Left kidney (tissue), 1 donor: ENCODE measurements at regions not wholly inside any gene's neighbourhood (a gene's known extent, or its start where the extent isn't known, plus 50 kb on each side); places are given as distances from the start of the nearest gene placed in this dataset.
"Not testable (repeated sequence)": the region's sequence is repeated elsewhere in the genome, so short reads cannot be mapped to it uniquely, and the experiment has no call there.

Experiments
- DNase-seq: peaks from one replicate; pipeline ENCODE4 v3.0.0-alpha.2; 2013

DNA sequence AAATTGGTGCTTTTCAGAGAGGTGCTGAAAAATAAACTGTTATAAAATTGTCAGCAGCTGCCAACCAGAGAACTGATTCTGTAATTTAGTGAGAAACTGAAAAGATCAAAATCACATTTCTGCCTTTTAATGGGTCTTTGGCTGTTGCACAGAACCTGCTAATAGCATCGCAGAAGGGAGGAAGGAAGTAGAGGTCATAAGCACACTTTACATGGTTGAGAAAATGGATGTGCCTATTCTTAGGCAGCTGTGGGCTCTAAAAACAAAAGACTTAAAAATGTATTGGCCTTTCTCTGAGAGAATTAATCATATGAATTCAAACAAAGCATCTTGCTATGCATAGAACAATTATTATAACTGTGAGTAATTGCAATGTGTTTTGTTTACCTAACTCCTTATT is 1186.9 kb downstream of the DSC3 start:
- DNase-seq, result no peak

DNA sequence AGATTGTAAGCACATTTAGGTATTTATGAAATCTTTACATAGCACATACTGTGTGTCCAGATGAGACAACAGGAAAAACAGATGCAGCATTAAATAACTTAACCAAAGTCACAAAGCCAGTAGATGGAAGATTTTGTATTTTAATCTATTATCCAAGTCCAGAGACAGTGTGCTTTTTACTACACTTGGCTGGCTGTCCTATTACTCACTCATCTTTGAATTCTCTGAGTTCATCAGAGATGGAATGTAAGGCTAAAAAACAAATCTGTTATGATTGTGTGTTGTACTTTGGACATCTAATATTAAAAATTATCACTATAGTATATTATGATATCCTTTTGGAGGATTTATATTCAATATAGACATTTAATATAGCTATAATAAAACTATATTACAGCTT is 1189.4 kb downstream of the DSC3 start:
- DNase-seq, result no peak

DNA sequence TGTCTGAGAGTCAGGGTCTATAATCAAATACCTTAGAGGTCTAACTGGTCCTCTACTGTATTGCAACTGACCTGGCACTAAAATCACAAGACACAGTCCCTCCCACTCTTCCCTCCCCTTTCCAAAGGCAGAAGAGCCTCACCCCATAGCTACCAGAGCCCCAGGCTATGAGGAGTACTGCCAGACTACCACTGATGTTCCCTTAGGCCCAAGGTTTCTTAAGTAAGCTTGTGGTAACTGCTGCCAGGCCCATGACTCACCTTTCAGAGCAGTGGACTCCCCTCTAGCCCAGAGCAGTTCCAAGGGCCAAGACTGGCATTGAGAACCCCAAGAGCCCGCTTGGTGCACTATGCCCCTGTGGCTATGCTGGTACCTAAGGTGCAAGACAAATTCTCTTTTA is 1193.4 kb downstream of the DSC3 start:
- DNase-seq, result no peak

DNA sequence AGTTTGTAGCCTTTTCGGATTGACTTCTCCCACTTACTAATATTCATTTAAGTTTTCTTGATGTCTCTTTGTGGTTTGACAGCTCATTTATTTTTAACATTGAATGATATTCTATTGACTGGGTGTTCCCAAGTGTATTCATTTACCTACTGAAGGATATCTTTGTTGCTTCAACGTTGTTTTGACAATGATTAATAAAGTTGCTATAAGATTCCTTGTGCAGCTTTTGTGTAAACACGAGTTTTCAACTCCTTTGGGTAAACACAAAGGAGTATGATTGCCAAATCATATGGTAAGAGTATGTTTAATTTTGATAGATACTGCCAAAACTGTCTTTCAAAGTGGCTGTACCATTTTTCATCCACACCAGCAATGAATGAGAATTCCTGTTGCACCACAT is 1200.9 kb downstream of the DSC3 start:
- DNase-seq, result no peak

DNA sequence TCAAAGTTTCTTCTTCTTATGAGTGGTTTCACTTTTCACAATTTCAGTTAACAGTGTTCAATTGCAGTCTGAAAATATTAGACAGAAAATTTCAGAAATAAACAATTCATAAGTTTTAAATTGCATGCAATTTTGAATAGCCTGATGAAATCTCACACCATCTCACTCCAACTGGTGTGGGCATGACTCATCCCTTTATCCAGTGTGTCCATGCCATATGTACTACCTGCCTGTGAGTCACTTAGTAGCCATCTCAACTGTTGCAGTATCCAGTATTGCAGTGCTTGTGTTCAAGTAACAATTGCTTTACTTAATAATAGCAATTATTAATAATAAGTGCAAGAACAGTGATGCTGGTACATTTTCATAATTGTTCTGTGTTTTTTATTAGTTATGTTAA is 1202.5 kb downstream of the DSC3 start:
- no peak for DNase-seq

DNA sequence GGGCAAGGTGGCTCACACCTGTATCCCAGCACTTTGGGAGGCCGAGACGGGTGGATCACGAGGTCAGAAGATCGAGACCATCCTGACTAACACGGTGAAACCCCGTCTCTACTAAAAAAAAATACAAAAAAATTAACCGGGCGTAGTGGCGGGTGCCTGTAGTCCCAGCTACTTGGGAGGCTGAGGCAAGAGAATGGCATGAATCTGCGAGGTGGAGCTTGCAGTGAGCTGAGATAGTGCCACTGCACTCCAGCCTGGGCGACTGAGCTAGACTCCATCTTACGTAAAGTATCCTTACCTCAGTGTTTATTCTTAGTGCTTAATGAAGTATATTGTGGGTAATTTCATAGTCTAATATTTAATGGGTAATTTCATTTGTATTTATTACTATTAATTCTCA is 1203.6 kb downstream of the DSC3 start:
- not testable (repeated sequence) for DNase-seq

DNA sequence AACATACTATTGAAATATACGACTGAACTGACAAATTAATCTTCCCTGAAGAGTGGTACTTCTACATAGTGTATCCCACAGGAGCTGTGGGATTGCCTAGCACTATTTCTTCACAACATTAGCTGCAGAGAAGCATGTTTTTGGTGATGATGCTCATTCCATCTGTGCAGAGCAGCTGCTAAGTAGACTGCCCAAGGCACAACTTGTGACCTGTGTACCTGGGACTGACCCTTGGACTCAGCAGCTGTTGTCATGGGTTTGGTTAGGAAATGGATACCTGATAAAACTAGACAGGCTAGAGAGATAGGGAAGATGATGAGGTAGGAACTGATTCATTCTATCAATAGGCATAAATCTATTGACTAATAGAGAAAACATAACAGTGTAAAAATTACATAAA is 1204.0 kb downstream of the DSC3 start:
- no peak for DNase-seq

DNA sequence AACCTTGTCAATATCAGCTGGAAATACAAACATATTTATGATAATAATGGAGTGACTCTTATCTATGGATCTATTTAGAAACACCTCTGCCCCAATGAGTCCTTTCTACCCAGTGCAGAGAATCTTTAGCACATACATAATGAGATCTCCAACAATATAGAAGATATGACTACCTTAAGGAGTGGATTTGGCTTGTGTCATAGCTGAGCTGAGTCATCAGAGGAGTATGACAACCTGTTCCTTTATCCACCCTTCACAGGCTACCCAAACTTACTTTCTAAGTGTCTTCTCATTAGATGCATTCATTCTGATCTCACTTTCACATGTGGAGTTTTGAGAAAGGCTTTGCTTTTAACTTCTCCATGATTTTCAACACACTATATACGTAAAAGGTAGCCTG is 1218.9 kb downstream of the DSC3 start:
- no peak for DNase-seq

DNA sequence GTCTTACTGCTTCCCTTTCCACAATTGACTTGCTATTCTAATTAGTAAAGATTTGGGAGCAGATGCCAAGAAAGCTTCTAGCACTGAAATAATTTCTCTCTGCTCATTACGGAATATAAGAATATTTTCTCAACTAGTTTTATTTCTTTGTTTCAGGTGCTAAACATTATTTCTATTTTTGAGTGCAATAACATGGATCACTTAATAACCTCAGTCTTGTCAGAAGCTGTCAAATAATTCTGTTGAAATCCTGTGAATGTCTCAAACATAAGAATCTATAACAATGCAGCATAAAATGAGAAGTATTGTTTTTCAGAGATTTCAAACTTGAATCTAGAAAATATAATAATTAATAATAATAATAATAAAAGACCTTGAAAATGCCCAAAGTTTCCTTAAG is 1221.0 kb downstream of the DSC3 start:
- DNase-seq, result no peak

DNA sequence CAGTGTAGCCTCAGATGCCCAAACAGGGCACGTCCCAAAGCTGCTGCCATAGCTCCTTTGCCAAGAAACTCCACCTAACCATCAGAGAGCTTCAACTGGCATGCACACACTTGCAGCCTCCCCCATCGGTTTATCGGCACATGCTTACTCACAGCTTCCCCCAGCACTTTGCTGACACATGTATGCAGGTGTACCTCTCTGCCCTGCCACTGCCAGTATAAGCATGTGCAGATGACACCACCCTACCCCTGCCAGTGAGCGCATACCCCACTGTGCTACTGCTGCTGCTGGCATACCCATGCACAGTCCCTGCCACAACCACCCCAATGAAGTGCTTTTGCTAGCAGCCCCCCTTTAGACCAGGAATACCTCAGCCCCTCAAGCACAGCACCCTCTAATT is 1231.0 kb downstream of the DSC3 start:
- no peak for DNase-seq

DNA sequence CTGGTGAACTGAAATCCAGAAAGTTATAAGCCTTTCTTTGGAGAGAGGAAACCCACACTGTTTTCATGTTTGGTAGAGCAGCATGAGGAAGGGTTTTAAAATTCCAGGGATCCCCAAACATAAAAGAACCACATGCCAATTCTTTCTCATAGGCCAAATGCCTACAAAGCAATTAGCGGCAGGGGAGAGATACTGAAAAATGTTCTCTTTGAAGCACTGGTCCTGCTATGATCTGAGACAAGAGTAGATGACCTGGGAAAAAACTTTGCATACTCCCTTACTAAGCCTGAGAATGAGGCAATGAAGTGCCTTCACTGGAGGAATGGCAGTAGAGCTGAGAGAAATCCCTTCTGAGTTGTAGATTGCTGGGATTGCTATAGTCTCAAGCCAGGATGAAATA is 1261.7 kb downstream of the DSC3 start:
- no peak for DNase-seq

DNA sequence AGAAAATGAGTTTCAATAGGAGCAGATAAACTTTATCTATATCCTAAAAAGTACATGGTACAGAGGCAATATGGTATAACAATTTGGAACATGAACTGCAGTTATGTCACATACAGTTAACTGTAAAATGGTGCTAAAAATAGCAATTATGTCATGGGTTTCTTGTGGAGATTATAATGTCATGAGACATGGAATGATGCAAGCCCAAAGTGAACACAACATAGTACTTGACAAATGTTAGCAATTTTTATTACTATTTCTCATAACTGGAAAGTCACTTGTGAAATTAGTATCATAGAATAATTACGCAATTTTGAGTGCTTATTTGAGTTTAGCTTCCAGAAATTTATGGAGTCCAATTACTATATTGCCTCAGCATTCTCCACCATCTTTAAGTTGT is 1263.4 kb downstream of the DSC3 start:
- no peak for DNase-seq

DNA sequence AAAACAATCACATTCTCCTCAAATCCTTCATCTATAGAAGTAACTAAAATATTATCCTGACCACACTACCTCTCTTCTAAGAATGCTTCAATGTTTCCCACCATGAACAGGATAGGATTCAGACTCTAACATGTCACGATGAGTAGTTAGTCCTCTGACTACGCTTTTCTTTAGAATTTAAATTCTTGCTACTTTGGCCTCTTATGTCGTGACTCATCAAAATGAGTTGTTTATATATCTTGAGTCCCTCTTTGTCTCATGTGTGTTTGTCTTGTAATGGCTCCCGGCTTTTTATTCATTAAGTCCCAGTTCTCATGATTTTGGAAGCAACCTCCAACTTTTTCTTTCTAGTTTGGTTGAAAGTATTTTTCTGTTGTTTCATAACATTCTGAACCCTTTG is 1289.2 kb downstream of the DSC3 start:
- DNase-seq, result no peak

DNA sequence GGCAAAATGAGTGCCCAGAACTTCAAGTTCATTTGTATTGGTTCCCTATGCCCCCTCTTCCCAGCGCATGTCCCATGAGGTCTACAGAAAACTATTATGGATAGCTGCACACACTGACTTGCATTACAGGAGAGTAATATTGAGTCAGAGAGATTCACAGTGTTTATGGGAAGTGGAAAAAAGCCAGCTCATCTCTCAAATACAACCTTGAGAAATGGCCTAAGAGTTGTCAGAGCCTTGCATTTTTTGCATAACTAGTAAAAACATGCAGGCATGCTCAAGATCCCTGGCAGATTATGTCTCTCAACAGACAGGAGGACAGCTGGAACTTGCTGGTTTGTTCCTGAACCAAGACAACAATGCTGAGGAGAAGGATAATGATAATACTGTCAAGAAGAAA is 1292.8 kb downstream of the DSC3 start:
- DNase-seq, result no peak

DNA sequence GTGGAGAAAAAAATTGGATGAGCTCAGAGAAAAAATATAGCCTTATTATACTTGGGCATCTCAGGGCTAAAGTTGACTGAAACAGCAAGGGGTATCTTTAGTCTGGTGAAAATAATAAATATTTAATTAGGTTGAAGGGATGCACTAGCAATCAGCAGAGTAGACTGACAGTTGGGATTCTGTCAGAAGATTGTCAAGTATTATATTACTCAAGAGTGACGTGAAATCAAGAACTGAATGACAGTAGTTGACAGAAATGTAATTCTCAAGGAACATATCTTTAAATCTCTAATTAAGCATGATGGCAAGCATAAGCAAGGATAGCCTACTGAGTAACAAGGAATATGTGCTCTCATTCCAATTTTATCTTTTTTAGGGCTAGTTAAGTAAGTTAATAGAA is 1301.1 kb downstream of the DSC3 start:
- no peak for DNase-seq

DNA sequence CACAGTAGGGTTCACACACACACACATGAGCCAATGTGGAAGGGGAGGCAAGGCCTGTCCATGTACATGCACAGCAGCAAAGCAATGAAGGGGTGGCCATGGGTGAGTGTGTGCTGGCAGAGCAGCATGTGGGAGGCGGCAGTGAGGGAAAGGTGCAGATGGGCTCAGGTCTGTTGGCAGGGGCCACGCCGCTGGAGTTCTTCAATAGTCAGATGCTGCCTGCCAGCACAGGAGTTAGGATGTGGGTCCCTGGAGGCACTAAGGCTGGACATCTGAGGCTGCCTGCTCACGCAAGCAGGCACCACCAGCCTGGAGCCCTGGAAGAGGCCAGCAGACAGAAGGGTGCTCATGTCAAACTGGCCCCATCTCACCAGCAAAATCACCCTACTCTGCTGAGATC is 1304.9 kb downstream of the DSC3 start:
- no peak for DNase-seq

DNA sequence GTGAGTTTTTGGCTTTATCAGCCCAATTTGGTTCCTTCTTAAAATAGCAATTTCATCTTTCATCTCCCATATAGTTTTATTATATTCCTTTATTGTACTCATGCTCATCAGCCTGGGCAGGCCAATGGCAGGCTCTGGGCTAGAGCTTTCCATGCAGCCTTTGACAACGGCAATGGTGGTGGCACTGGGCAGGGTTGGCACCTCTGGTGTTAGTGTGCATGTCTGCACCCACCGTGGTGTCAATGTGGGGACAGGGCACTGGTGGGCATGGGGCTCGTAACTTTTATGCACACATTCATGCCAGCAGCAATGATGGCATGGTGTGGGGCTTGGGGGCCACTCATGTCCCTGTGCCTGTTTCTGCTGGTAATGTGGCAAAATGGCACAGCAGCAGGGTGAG is 1305.4 kb downstream of the DSC3 start:
- DNase-seq, result no peak

DNA sequence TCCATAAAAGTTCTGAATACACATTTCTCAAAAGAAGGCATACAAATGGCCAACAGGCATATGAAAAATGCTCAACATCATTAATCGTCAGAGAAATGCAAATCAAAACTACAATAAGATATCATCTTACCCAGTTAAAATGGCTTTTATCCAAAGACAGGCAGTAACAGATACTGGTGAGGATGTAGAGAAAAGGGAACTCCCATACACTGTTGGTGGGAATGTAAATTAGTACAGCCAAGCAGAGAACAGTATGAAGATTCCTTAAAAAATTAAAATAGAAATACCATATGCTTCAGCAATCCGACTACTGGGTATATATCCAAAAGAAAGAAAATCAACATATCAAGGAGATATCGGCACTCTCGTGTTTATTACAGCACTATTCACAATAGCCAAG is 1312.5 kb downstream of the DSC3 start:
- no peak for DNase-seq

DNA sequence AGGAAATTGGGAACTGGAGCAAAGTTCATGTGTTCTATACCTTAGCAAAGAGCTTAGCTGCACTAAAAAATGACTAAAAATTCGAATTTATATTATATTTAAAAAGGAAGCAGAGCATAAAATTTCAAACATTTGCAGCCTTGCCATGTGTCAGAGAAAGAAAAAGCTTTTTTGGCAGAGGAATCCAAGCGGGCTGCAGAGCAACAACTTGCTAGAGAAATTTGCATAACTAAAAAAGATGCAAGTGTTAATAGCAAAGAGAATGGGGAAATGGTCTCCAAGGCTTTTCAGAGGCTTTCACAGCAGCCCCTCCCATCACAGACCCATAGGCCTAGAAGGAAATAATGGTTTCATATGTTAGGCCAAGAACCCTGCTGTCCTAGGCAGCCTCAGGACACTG is 1315.9 kb downstream of the DSC3 start:
- no peak for DNase-seq

DNA sequence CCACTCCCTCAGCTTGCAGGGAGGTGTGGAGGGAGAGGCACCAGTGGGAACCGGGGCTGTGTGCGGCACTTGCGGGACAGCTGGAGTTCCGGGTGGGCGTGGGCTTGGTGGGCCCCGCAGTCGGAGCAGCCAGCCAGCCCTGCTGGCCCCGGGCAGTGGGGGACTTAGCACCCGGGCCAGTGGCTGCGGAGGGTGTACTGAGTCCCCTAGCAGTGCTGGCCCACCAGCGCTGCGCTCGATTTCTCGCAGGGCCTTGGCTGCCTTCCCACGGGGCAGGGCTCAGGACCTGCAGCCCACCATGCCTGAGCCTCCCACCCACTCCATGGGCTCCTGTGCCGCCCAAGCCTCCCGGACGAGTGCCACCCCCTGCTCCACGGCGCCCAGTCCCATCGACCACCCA is 1319.1 kb downstream of the DSC3 start:
- not testable (repeated sequence) for DNase-seq

DNA sequence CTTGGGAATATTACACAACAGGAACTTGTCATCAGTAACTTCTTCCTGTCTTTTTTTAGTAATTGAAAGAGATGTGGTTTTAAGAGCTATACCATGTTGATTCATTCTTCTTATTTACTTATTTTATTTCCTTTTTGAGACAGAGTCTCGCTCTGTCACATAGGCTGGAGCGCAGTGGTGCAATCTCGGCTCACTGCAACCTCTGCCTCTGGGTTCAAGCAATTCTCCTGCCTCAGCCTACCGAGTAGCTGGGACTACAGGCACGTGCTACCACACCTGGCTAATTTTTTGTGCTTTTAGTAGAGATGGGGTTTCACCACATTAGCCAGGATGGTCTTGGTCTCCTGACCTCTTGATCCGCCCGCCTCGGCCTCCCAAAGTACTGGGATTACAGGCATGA is 1326.6 kb downstream of the DSC3 start:
- not testable (repeated sequence) for DNase-seq

DNA sequence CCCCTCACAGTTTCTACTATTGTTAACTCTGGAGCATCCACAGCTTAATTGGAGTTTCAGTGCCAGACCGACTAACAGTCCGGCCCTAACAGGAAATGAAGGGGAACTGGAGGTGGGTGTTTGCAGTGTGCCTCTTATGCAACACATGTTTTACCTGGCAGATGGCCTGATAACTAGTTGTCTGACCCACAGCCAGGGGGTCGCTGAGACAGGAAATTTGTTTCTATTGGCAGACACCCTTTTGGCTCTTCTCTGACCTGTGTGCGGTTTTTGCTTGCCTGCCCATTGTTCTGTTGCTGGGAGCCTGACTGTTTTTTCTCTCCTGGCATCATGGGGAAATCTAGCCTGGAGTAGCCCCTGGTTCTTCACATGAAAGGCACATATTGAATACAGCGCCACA is 1329.8 kb downstream of the DSC3 start:
- DNase-seq, result no peak

DNA sequence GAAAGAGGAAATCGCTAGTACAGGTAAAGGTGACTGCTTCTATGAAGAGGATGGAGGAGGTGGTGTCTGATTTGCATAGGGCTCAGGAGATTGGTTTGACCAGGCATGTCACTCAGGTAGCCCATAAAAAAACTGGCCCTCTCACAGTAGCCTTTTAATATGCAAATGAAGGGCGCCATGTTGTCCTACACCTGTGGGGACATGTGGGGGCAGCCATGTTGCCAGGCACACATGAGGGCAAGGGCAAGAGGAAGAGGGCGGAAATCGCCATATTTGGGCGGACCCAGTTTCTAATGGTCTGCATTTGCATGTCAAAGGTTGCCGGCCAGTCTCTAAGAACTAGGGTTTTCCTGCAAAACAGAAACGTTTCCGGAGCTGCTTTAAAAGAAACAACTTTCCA is 1330.6 kb downstream of the DSC3 start:
- DNase-seq, result no peak

DNA sequence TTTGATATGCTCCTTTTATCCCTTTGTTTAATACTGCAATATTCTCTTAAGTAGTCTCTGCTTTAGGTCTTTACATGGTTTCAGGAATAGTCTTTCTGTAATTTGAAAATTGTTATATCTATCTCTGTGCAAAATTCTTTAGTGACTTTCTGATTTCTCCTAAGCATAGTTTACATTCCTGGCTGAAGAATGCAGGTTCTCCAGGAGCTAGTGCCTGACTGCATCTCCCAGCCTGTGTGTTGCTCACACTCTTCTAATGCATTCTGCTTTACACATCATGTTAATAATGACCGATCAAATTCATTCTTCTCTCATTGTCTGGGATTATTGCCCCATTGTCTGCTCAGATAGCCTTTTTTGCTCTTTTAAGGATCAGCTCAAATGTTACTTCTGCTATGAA is 1349.2 kb downstream of the DSC3 start:
- DNase-seq, result no peak

DNA sequence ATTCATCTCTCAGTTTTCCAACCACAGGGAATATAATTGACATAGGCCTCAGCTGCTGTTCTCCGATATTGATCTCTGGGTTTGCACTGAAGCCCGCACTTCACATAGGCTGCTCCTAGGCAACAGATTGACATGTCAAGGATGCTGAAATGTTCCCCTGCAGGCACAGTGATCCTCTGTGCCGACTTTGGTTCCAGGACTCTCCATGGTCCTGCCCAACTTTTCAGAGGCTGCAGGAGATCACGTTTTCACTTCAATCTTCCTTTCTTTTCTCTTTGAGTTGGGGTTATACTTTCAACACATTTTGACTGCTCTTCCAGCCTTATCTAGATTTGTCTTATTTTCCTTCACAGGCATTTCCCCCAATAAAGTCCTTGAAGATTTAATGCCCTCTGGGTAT is 1361.0 kb downstream of the DSC3 start:
- DNase-seq, result no peak
